Ishikawa (cell line): ENCODE measurements at regions not wholly inside any gene's neighbourhood (a gene's known extent, or its start where the extent isn't known, plus 50 kb on each side); places are given as distances from the start of the nearest gene placed in this dataset.

ENCODE experiments used
- CEBPB ChIP-seq: IDR thresholded peaks from 2 replicates; pipeline ENCODE4 v1.6.1; 2012
- EP300 ChIP-seq: IDR thresholded peaks from 2 replicates; pipeline ENCODE4 v1.6.1; 2012; ENCODE audit warnings: borderline replicate concordance
- RAD21 ChIP-seq: IDR thresholded peaks from 2 replicates; pipeline ENCODE4 v1.6.1; 2012; ENCODE audit warnings: low read depth
- TEAD4 ChIP-seq: IDR thresholded peaks from 2 replicates; pipeline ENCODE4 v1.6.1; 2012
- YY1 ChIP-seq: IDR thresholded peaks from 2 replicates; pipeline ENCODE4 v1.6.1; 2012; ENCODE audit warnings: low read depth
- ZBTB7A ChIP-seq: IDR thresholded peaks from 2 replicates; pipeline ENCODE4 v1.6.1; 2012; ENCODE audit warnings: low read depth
- TF ChIP-seq, protein P1 (sequence below): IDR thresholded peaks from 2 replicates; pipeline ENCODE4 v1.6.1; 2012; ENCODE audit warnings: low read depth, mild to moderate bottlenecking

DNA sequence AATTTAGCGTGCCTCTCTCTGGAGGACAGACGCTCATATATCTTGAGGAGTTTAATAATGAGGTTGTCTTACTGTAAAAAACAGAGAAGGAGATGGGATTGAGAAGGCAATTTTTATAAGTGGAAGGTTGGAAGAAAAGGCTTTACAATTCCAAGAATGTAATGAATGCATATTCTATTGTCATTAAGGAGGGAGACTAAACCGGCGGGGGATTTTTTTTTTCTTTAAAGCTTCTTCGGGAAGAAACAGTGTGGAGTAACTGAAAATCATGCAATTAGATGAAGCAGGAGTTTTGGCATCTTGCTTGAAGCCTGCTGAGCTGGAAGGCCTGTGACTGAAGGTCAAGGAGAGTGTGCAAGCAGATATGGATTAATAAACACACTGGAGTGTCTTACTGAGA is 124.4 kb downstream of the HRH4 start:
- TF ChIP-seq RAD21 (no peak), EP300 (no peak), TEAD4 (no peak), CEBPB (no peak), YY1 (no peak), ZBTB7A (no peak)
- TF ChIP-seq, protein P1, sequence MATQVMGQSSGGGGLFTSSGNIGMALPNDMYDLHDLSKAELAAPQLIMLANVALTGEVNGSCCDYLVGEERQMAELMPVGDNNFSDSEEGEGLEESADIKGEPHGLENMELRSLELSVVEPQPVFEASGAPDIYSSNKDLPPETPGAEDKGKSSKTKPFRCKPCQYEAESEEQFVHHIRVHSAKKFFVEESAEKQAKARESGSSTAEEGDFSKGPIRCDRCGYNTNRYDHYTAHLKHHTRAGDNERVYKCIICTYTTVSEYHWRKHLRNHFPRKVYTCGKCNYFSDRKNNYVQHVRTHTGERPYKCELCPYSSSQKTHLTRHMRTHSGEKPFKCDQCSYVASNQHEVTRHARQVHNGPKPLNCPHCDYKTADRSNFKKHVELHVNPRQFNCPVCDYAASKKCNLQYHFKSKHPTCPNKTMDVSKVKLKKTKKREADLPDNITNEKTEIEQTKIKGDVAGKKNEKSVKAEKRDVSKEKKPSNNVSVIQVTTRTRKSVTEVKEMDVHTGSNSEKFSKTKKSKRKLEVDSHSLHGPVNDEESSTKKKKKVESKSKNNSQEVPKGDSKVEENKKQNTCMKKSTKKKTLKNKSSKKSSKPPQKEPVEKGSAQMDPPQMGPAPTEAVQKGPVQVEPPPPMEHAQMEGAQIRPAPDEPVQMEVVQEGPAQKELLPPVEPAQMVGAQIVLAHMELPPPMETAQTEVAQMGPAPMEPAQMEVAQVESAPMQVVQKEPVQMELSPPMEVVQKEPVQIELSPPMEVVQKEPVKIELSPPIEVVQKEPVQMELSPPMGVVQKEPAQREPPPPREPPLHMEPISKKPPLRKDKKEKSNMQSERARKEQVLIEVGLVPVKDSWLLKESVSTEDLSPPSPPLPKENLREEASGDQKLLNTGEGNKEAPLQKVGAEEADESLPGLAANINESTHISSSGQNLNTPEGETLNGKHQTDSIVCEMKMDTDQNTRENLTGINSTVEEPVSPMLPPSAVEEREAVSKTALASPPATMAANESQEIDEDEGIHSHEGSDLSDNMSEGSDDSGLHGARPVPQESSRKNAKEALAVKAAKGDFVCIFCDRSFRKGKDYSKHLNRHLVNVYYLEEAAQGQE, result no peak
